ENCODE measurements at regions not wholly inside any gene's neighbourhood (a gene's known extent, or its start where the extent isn't known, plus 50 kb on each side); places are given as distances from the start of the nearest gene placed in this dataset.

- Histone ChIP-seq H3K27ac (no peak overlapping the region), H3K4me3 (no peak overlapping the region), H3K27me3 (replicated peaks in 1 of 7) (no peaks in the 10 kb centered on the region), H3K9me3 (no peaks in the 10 kb centered on the region), H3K36me3 (no peaks in the 10 kb centered on the region), H3K4me1 (no peaks in the 10 kb centered on the region)
- no peak for DNase-seq
- 77 to 91% (median 89%) methylated on average over 3 of the region's 3 CpGs for WGBS, 5 donors
- intact Hi-C loops (cut with DNase I; ENCODE audit: low total_unique reads) = no loop called here
- no peak for TF ChIP-seq POLR2AphosphoS5 (IDR thresholded peaks at IDR 0.05)
- TF ChIP-seq, protein P1, sequence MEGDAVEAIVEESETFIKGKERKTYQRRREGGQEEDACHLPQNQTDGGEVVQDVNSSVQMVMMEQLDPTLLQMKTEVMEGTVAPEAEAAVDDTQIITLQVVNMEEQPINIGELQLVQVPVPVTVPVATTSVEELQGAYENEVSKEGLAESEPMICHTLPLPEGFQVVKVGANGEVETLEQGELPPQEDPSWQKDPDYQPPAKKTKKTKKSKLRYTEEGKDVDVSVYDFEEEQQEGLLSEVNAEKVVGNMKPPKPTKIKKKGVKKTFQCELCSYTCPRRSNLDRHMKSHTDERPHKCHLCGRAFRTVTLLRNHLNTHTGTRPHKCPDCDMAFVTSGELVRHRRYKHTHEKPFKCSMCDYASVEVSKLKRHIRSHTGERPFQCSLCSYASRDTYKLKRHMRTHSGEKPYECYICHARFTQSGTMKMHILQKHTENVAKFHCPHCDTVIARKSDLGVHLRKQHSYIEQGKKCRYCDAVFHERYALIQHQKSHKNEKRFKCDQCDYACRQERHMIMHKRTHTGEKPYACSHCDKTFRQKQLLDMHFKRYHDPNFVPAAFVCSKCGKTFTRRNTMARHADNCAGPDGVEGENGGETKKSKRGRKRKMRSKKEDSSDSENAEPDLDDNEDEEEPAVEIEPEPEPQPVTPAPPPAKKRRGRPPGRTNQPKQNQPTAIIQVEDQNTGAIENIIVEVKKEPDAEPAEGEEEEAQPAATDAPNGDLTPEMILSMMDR (IDR thresholded peaks at IDR 0.05 in 8 of 11, conservative IDR thresholded peaks at IDR 0.05 in 3 of 11) = no peak
- TF ChIP-seq POLR2A (IDR thresholded peaks at IDR 0.05) = no peak
These were observed 111.9 kb upstream of the PTPRG start for GRCh38 chr3:61449327-61450040.

GRCh38 chr3:61450866-61451265 is 110.5 kb upstream of the PTPRG start:
- Histone ChIP-seq H3K4me3 (no peak overlapping the region), H3K4me1 (no peaks in the 10 kb centered on the region), H3K27me3 (replicated peaks in 1 of 7) (no peaks in the 10 kb centered on the region), H3K9me3 (no peaks in the 10 kb centered on the region), H3K36me3 (no peaks in the 10 kb centered on the region), H3K27ac (no peak overlapping the region)
- intact Hi-C loops (cut with DNase I; ENCODE audit: low total_unique reads) = no loop called here
- no peak for DNase-seq
- WGBS, 5 donors = 39 to 48% (median 41%) methylated on average over 2 of the region's 2 CpGs
- TF ChIP-seq POLR2A (IDR thresholded peaks at IDR 0.05) (no peak), POLR2AphosphoS5 (IDR thresholded peaks at IDR 0.05) (no peak)
- TF ChIP-seq, protein P1 (IDR thresholded peaks at IDR 0.05 in 8 of 11, conservative IDR thresholded peaks at IDR 0.05 in 3 of 11) = no peak

- peaks cover 0 to 7% (median 0%) of the 10 kb centered on the region in 8 donors for H3K9me3 ChIP-seq
- no peaks in the 10 kb centered on the region for H3K4me1 ChIP-seq
- WGBS, 5 donors = 84 to 92% (median 89%) methylated on average over 4 of the region's 4 CpGs
- no peak overlapping the region for H3K4me3 ChIP-seq
- H3K27ac ChIP-seq = no peak overlapping the region
- no peaks in the 10 kb centered on the region for H3K27me3 ChIP-seq (replicated peaks in 1 of 7)
- intact Hi-C loops (cut with DNase I; ENCODE audit: low total_unique reads) = no loop called here
- H3K36me3 ChIP-seq = no peaks in the 10 kb centered on the region
- TF ChIP-seq POLR2A (IDR thresholded peaks at IDR 0.05) (no peak), POLR2AphosphoS5 (IDR thresholded peaks at IDR 0.05) (no peak)
- TF ChIP-seq, protein P1 (IDR thresholded peaks at IDR 0.05 in 8 of 11, conservative IDR thresholded peaks at IDR 0.05 in 3 of 11) = no peak
- DNase-seq = no peak
These were observed 109.5 kb upstream of the PTPRG start for GRCh38 chr3:61451841-61452240.

DNA sequence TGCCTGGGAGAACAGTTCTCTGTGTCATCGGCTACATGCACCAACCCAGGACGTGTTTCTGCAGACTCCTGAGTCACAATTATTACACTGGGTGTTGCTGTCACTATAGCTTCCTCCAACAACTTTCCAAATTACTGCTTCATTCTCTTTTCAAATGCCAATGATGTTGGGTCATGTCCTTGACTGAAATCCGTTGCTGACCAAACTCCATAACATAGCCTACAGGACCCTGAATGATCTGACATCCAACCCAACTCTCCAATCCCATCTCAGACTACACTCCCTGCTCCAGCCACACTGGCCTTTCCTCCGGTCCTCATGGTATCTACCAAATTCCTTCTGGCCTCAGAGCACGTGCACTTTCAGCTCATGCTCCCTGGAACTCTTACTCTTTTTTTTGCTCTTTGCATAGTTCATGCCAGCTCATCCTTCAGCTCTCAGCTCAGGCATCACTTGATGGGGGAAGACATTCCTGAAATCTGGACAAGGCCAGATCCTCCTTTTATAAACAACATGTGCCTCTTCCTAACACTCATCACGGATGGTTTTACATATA is 108.8 kb upstream of the PTPRG start:
- Histone ChIP-seq H3K27me3 (replicated peaks in 1 of 7) (no peaks in the 10 kb centered on the region), H3K9me3 (peaks cover 0 to 9% (median 0%) of the 10 kb centered on the region in 8 donors), H3K27ac (no peak overlapping the region), H3K36me3 (no peaks in the 10 kb centered on the region), H3K4me3 (no peak overlapping the region), H3K4me1 (no peaks in the 10 kb centered on the region)
- DNase-seq = no peak
- intact Hi-C loops (cut with DNase I; ENCODE audit: low total_unique reads) = no loop called here
- TF ChIP-seq, protein P1 (IDR thresholded peaks at IDR 0.05 in 8 of 11, conservative IDR thresholded peaks at IDR 0.05 in 3 of 11) = no peak
- no peak for TF ChIP-seq POLR2AphosphoS5 (IDR thresholded peaks at IDR 0.05)
- TF ChIP-seq POLR2A (IDR thresholded peaks at IDR 0.05) = no peak
- WGBS, 5 donors = 76 to 90% (median 83%) methylated on average over 6 of the region's 6 CpGs

Data from spleen (tissue), 11 donors.